Dendritic cell treated with granulocyte-macrophage colony-stimulating factor and Interleukin-4, amounts not matched to agents 40 ng/mL and 50 ng/mL, for 4 days (primary cell): ENCODE measurements at regions not wholly inside any gene's neighbourhood (a gene's known extent, or its start where the extent isn't known, plus 50 kb on each side); places are given as distances from the start of the nearest gene placed in this dataset.

Experiments
- H3K27ac Mint-ChIP-seq: one replicate; pipeline ENCODE4 v1.8.0; 2022; ENCODE audit warnings: mild to moderate bottlenecking, mixed read lengths
- H3K27me3 Mint-ChIP-seq: one replicate; pipeline ENCODE4 v1.8.0; 2022; ENCODE audit warnings: mild to moderate bottlenecking, mixed read lengths
- H3K36me3 Mint-ChIP-seq: one replicate; pipeline ENCODE4 v1.8.0; 2022; ENCODE audit warnings: low read depth, mixed read lengths
- H3K4me1 Mint-ChIP-seq: one replicate; pipeline ENCODE4 v1.8.0; 2022; ENCODE audit warnings: low read depth, mixed read lengths
- H3K4me3 Mint-ChIP-seq: one replicate; pipeline ENCODE4 v1.8.0; 2022; ENCODE audit warnings: mild to moderate bottlenecking, moderate library complexity, mixed read lengths
- H3K9me3 Mint-ChIP-seq: one replicate; pipeline ENCODE4 v1.8.0; 2022; ENCODE audit warnings: mixed read lengths
- intact Hi-C: fragments of 100-400 bp; cut with micrococcal nuclease; formaldehyde crosslinking; loops from one replicate; pipeline ENCODE4 v1.15.0; 2022

GRCh38 chr9:86662890-86663468 is 284.3 kb downstream of the GAS1 start:
- Mint-ChIP-seq H3K4me1 (no peaks in the 10 kb centered on the region), H3K27me3 (peaks cover 1% of the 10 kb centered on the region), H3K36me3 (no peaks in the 10 kb centered on the region), H3K4me3 (no peak overlapping the region), H3K27ac (no peak overlapping the region), H3K9me3 (peaks cover 9% of the 10 kb centered on the region)
- intact Hi-C loops = no loop called here

- H3K36me3 Mint-ChIP-seq = no peaks in the 10 kb centered on the region
- no peaks in the 10 kb centered on the region for H3K27me3 Mint-ChIP-seq
- intact Hi-C loops = no loop called here
- no peak overlapping the region for H3K4me3 Mint-ChIP-seq
- no peaks in the 10 kb centered on the region for H3K9me3 Mint-ChIP-seq
- no peak overlapping the region for H3K27ac Mint-ChIP-seq
- H3K4me1 Mint-ChIP-seq = no peaks in the 10 kb centered on the region
Observed at GRCh38 chr9:86660146-86660943, 287.0 kb downstream of the GAS1 start.

- intact Hi-C loops = no loop called here
- no peaks in the 10 kb centered on the region for H3K4me1 Mint-ChIP-seq
- H3K4me3 Mint-ChIP-seq = no peak overlapping the region
Observed at GRCh38 chr9:86659413-86660046, 287.8 kb downstream of the GAS1 start.

GRCh38 chr9:86655147-86655546 is 292.2 kb downstream of the GAS1 start:
- peaks cover 12% of the 10 kb centered on the region for H3K9me3 Mint-ChIP-seq
- intact Hi-C loops = no loop called here
- no peaks in the 10 kb centered on the region for H3K36me3 Mint-ChIP-seq
- no peak overlapping the region for H3K4me3 Mint-ChIP-seq
- H3K27ac Mint-ChIP-seq = no peak overlapping the region
- peaks cover 1% of the 10 kb centered on the region for H3K27me3 Mint-ChIP-seq
- no peaks in the 10 kb centered on the region for H3K4me1 Mint-ChIP-seq

More at GRCh38 chr9:86659413-86660046, 287.8 kb downstream of the GAS1 start:
- H3K27me3 Mint-ChIP-seq = no peaks in the 10 kb centered on the region
- no peak overlapping the region for H3K27ac Mint-ChIP-seq
- no peaks in the 10 kb centered on the region for H3K9me3 Mint-ChIP-seq
- H3K36me3 Mint-ChIP-seq = no peaks in the 10 kb centered on the region

- Mint-ChIP-seq H3K36me3 (no peaks in the 10 kb centered on the region), H3K4me3 (no peak overlapping the region), H3K4me1 (no peaks in the 10 kb centered on the region), H3K9me3 (peaks cover 12% of the 10 kb centered on the region), H3K27me3 (peaks cover 1% of the 10 kb centered on the region), H3K27ac (no peak overlapping the region)
- intact Hi-C loops = no loop called here
Observed at GRCh38 chr9:86653466-86653865, 293.8 kb downstream of the GAS1 start.

GRCh38 chr9:86652736-86653135 is 294.6 kb downstream of the GAS1 start:
- peaks cover 12% of the 10 kb centered on the region for H3K9me3 Mint-ChIP-seq
- no peak overlapping the region for H3K4me3 Mint-ChIP-seq
- no peaks in the 10 kb centered on the region for H3K4me1 Mint-ChIP-seq
- no peaks in the 10 kb centered on the region for H3K36me3 Mint-ChIP-seq
- peaks cover 1% of the 10 kb centered on the region for H3K27me3 Mint-ChIP-seq
- intact Hi-C loops = no loop called here
- no peak overlapping the region for H3K27ac Mint-ChIP-seq

- intact Hi-C loops = no loop called here
- H3K36me3 Mint-ChIP-seq = no peaks in the 10 kb centered on the region
- peaks cover 1% of the 10 kb centered on the region for H3K27me3 Mint-ChIP-seq
- no peak overlapping the region for H3K27ac Mint-ChIP-seq
- H3K4me1 Mint-ChIP-seq = no peaks in the 10 kb centered on the region
- H3K4me3 Mint-ChIP-seq = no peak overlapping the region
- H3K9me3 Mint-ChIP-seq = peaks cover 12% of the 10 kb centered on the region
Observed at GRCh38 chr9:86649913-86650312, 295.7 kb upstream of the TUT7 start.

GRCh38 chr9:86648828-86649170 is 294.6 kb upstream of the TUT7 start:
- Mint-ChIP-seq H3K9me3 (peaks cover 8% of the 10 kb centered on the region), H3K4me3 (no peak overlapping the region), H3K27ac (no peak overlapping the region), H3K4me1 (no peaks in the 10 kb centered on the region), H3K36me3 (no peaks in the 10 kb centered on the region), H3K27me3 (peaks cover 3% of the 10 kb centered on the region)
- intact Hi-C loops = no loop called here

- no peaks in the 10 kb centered on the region for H3K4me1 Mint-ChIP-seq
- no peak overlapping the region for H3K27ac Mint-ChIP-seq
- H3K4me3 Mint-ChIP-seq = no peak overlapping the region
- H3K27me3 Mint-ChIP-seq = peaks cover 3% of the 10 kb centered on the region
- intact Hi-C loops = no loop called here
- peaks cover 3% of the 10 kb centered on the region for H3K9me3 Mint-ChIP-seq
- no peaks in the 10 kb centered on the region for H3K36me3 Mint-ChIP-seq
Observed at GRCh38 chr9:86648156-86648827, 294.1 kb upstream of the TUT7 start.

GRCh38 chr9:86645303-86645702 is 291.1 kb upstream of the TUT7 start:
- no peaks in the 10 kb centered on the region for H3K9me3 Mint-ChIP-seq
- H3K4me1 Mint-ChIP-seq = no peaks in the 10 kb centered on the region
- intact Hi-C loops = no loop called here
- no peak overlapping the region for H3K4me3 Mint-ChIP-seq
- no peak overlapping the region for H3K27ac Mint-ChIP-seq
- H3K27me3 Mint-ChIP-seq = peaks cover 1% of the 10 kb centered on the region
- H3K36me3 Mint-ChIP-seq = no peaks in the 10 kb centered on the region

GRCh38 chr9:86644675-86645034 is 290.4 kb upstream of the TUT7 start:
- intact Hi-C loops = no loop called here
- no peak overlapping the region for H3K4me3 Mint-ChIP-seq
- H3K27me3 Mint-ChIP-seq = peaks cover 3% of the 10 kb centered on the region
- no peak overlapping the region for H3K27ac Mint-ChIP-seq
- no peaks in the 10 kb centered on the region for H3K36me3 Mint-ChIP-seq
- no peaks in the 10 kb centered on the region for H3K9me3 Mint-ChIP-seq
- no peaks in the 10 kb centered on the region for H3K4me1 Mint-ChIP-seq

- H3K27ac Mint-ChIP-seq = no peak overlapping the region
- H3K4me1 Mint-ChIP-seq = no peaks in the 10 kb centered on the region
- no peak overlapping the region for H3K4me3 Mint-ChIP-seq
- intact Hi-C loops = no loop called here
- no peaks in the 10 kb centered on the region for H3K36me3 Mint-ChIP-seq
- H3K9me3 Mint-ChIP-seq = no peaks in the 10 kb centered on the region
- peaks cover 5% of the 10 kb centered on the region for H3K27me3 Mint-ChIP-seq
Observed at GRCh38 chr9:86643946-86644674, 289.9 kb upstream of the TUT7 start.

- Mint-ChIP-seq H3K9me3 (no peaks in the 10 kb centered on the region), H3K4me1 (no peaks in the 10 kb centered on the region), H3K36me3 (no peaks in the 10 kb centered on the region), H3K27ac (no peak overlapping the region), H3K27me3 (peaks cover 6% of the 10 kb centered on the region), H3K4me3 (no peak overlapping the region)
- intact Hi-C loops = no loop called here
Observed at GRCh38 chr9:86642721-86643120, 288.5 kb upstream of the TUT7 start.

GRCh38 chr9:86641970-86642369 is 287.8 kb upstream of the TUT7 start:
- H3K9me3 Mint-ChIP-seq = no peaks in the 10 kb centered on the region
- intact Hi-C loops = no loop called here
- H3K27ac Mint-ChIP-seq = no peak overlapping the region
- H3K36me3 Mint-ChIP-seq = no peaks in the 10 kb centered on the region
- no peak overlapping the region for H3K4me3 Mint-ChIP-seq
- H3K4me1 Mint-ChIP-seq = no peaks in the 10 kb centered on the region
- H3K27me3 Mint-ChIP-seq = peaks cover 11% of the 10 kb centered on the region
